C1 segment of cervical spinal cord (tissue), 14 donors: ENCODE measurements at regions not wholly inside any gene's neighbourhood (a gene's known extent, or its start where the extent isn't known, plus 50 kb on each side); places are given as distances from the start of the nearest gene placed in this dataset.

Experiments used
- DNase-seq, 14 donors: peaks; one replicate each; lab custom pipeline; 2025; lab: John Stamatoyannopoulos, UW

- DNase-seq, result no peak
Measured at GRCh38 chr7:17234398-17235031, 63.9 kb upstream of the AHR start.

- DNase-seq, result no peak
Measured at GRCh38 chr7:17236171-17236570, 62.3 kb upstream of the AHR start.

- DNase-seq, result no peak
Measured at GRCh38 chr7:17236603-17237002, 61.8 kb upstream of the AHR start.

GRCh38 chr7:17239046-17239445 lies 59.4 kb upstream of the AHR start:
- DNase-seq, result no peak

- DNase-seq, result no peak
Measured at GRCh38 chr7:17239683-17240521, 58.5 kb upstream of the AHR start.

- DNase-seq, result no peak
Measured at GRCh38 chr7:17242504-17242903, 55.9 kb upstream of the AHR start.

GRCh38 chr7:17244786-17245185 lies 53.7 kb upstream of the AHR start:
- DNase-seq, result no peak

GRCh38 chr7:17247357-17247756 lies 51.1 kb upstream of the AHR start:
- no peak for DNase-seq

GRCh38 chr7:17248527-17248926 lies 49.9 kb upstream of the AHR start:
- no peak for DNase-seq
